ENCODE measurements at regions not wholly inside any gene's neighbourhood (a gene's known extent, or its start where the extent isn't known, plus 50 kb on each side); places are given as distances from the start of the nearest gene placed in this dataset.

DNA sequence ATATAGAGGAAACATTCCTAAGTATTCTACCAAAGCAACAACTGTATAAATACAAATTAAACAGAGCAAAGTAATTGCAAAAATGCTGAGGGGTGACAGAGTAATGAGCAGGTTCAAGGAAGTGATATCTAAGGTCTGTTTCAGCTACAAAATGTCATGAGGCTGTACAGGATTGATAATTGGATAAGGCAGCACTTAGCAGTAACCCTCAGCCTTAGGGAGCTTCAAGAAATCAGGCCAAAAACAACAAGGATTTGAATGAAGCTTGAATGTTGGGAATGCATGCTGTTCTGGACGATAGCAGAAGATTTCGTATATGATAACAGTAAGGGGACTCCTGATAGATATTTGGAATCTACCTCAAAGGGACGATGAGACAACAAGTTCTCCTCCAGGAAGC lies 142.0 kb upstream of the MMADHC start:
- Histone ChIP-seq H3K9ac (ENCODE audit: low read length) (no peak overlapping the region), H3K27ac (ENCODE audit: low read depth, low read length) (no peak overlapping the region), H3K4me3 (replicated peaks in 1 of 2; ENCODE audit: low read depth in 1 of 2, low read length in 2 of 2) (no peak overlapping the region), H3K9me2 (ENCODE audit: insufficient read depth) (no peaks in the 10 kb centered on the region), H3K27me3 (ENCODE audit: insufficient read depth, low read length) (no peaks in the 10 kb centered on the region), H3K36me3 (ENCODE audit: control insufficient read depth in 1 of 2, insufficient read depth in 2 of 2, low read length in 2 of 2) (no peaks in the 10 kb centered on the region), H3K9me3 (ENCODE audit: control insufficient read depth in 1 of 2, insufficient read depth in 1 of 2, low read depth in 1 of 2, low read length in 2 of 2) (no peaks in the 10 kb centered on the region), H3K4me1 (ENCODE audit: control insufficient read depth in 1 of 2, insufficient read depth in 2 of 2, low read length in 2 of 2) (peaks cover 0 to 6% of the 10 kb centered on the region in 2 experiments; a peak in 2 of 4 replicates), H4K20me1 (ENCODE audit: insufficient read depth) (no peaks in the 10 kb centered on the region), H3K4me2 (ENCODE audit: low read length) (no peak overlapping the region), H3K79me2 (ENCODE audit: insufficient read depth, low read length) (no peaks in the 10 kb centered on the region), H2AFZ (ENCODE audit: low read depth, low read length, poor library complexity, severe bottlenecking) (no peak overlapping the region)
- no peak for TF ChIP-seq SRF (IDR thresholded peaks at IDR 0.05; ENCODE audit: low read depth)
- ChIA-PET CTCF (no interaction called here), POLR2A (no interaction called here), RAD21 (ENCODE audit: low non-redundant PET in 1 of 2, low total read pairs in 2 of 2, uncharacterized antibody in 2 of 2, unreplicated experiment in 2 of 2) (no interaction called here)
- intact Hi-C loops (cut with micrococcal nuclease): no loop called here
- no TSS peak for BruUV-seq (replicated peaks)
- ATAC-seq: no peak
- no peak for DNase-seq (ENCODE audit: low read depth, low spot score)

- RAD21 ChIA-PET (ENCODE audit: low non-redundant PET in 1 of 2, low total read pairs in 2 of 2, uncharacterized antibody in 2 of 2, unreplicated experiment in 2 of 2): no interaction called here
These were observed 140.4 kb upstream of the MMADHC start for GRCh38 chr2:149727927-149728326.

More at GRCh38 chr2:149727927-149728326, 140.4 kb upstream of the MMADHC start:
- H3K4me1 ChIP-seq (ENCODE audit: control insufficient read depth in 1 of 2, insufficient read depth in 2 of 2, low read length in 2 of 2): peaks cover 0 to 6% of the 10 kb centered on the region in 2 experiments; a peak in 1 of 4 replicates
- no peak overlapping the region for H3K4me3 ChIP-seq (replicated peaks in 1 of 2; ENCODE audit: low read depth in 1 of 2, low read length in 2 of 2)
- H3K9ac ChIP-seq (ENCODE audit: low read length): no peak overlapping the region
- ATAC-seq (no peak), DNase-seq (ENCODE audit: low read depth, low spot score) (no peak)
- CTCF ChIA-PET: no interaction called here
- no peaks in the 10 kb centered on the region for H4K20me1 ChIP-seq (ENCODE audit: insufficient read depth)
- H3K79me2 ChIP-seq (ENCODE audit: insufficient read depth, low read length): no peaks in the 10 kb centered on the region
- H3K27ac ChIP-seq (ENCODE audit: low read depth, low read length): no peak overlapping the region
- BruUV-seq (replicated peaks): no TSS peak
- H2AFZ ChIP-seq (ENCODE audit: low read depth, low read length, poor library complexity, severe bottlenecking): no peak overlapping the region
- TF ChIP-seq REST (IDR thresholded peaks at IDR 0.05; ENCODE audit: low read depth): no peak
- H3K36me3 ChIP-seq (ENCODE audit: control insufficient read depth in 1 of 2, insufficient read depth in 2 of 2, low read length in 2 of 2): no peaks in the 10 kb centered on the region
- H3K27me3 ChIP-seq (ENCODE audit: insufficient read depth, low read length): no peaks in the 10 kb centered on the region
- POLR2A ChIA-PET: no interaction called here
- H3K9me3 ChIP-seq (ENCODE audit: control insufficient read depth in 1 of 2, insufficient read depth in 1 of 2, low read depth in 1 of 2, low read length in 2 of 2): no peaks in the 10 kb centered on the region
- intact Hi-C loops (cut with micrococcal nuclease): no loop called here
- no peak overlapping the region for H3K4me2 ChIP-seq (ENCODE audit: low read length)
- H3K9me2 ChIP-seq (ENCODE audit: insufficient read depth): no peaks in the 10 kb centered on the region
